A172 (cell line): ENCODE measurements at regions not wholly inside any gene's neighbourhood (a gene's known extent, or its start where the extent isn't known, plus 50 kb on each side); places are given as distances from the start of the nearest gene placed in this dataset.

Experiments
- DNase-seq: peaks from one replicate; pipeline ENCODE4 v3.0.0-alpha.2; 2015; ENCODE audit warnings: low spot score

- DNase-seq, result peak; percentile 42
Observed at GRCh38 chr15:70281811-70282307, 184.1 kb upstream of the TLE3 start.

GRCh38 chr15:70281261-70281810 lies 183.6 kb upstream of the TLE3 start:
- no peak for DNase-seq

DNA sequence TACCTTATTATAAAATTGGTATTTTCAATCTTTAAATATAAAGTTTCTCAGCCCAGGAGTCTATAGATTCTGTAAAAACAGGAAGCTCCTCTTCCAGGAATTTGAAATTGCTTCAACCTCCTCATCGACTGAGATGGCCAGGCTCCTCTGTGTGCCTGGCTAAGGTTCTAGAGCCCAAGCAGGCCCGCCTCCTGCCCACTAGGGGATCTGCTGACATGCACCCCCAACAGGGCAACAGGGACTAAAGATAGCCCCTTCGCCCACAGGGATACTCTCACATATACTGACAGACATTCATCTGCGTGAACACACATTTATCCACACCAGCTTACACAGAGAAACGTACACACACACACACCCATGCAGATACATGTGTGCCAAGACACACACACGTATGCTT lies 183.1 kb upstream of the TLE3 start:
- no peak for DNase-seq

DNA sequence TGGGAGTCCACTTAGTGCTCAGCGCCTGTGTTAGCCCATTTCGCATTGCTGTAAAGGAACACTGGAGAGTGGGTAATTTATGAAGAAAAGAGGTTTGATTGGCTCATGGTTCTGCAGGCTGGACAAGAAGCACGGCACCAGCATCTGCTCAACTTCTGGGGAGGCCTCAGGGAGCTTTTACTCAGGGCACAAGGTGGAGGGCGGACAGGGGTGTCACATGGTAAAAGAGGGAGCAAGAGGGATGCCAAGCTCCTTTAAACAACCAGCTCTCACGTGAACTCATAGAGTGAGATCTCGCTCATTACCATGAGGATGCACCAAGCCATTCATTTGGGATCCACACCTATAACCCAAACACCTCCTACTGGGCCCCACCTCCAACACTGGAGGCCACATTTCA lies 181.4 kb upstream of the TLE3 start:
- no peak for DNase-seq

DNA sequence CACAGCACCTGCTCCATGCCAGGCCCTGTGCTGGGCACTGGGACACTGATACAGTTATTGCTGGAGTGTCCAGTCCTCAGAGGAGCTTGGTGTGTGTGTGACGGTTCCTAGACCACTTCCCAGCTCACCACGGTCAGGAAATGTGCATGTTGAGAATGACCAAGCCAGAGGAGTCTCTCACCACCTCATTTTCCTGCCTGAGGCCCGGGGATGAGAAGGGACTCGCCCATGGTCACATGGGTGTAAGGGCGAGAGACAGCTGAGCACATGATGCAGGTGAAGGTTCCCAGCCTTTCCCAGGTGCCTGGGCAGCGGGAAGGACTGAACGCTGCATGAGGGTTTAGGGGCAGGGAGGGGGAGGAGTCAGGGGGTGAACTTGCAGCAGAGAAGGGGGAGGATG lies 180.9 kb upstream of the TLE3 start:
- DNase-seq, result no peak

GRCh38 chr15:70277556-70277955 lies 179.8 kb upstream of the TLE3 start:
- DNase-seq, result no peak

DNA sequence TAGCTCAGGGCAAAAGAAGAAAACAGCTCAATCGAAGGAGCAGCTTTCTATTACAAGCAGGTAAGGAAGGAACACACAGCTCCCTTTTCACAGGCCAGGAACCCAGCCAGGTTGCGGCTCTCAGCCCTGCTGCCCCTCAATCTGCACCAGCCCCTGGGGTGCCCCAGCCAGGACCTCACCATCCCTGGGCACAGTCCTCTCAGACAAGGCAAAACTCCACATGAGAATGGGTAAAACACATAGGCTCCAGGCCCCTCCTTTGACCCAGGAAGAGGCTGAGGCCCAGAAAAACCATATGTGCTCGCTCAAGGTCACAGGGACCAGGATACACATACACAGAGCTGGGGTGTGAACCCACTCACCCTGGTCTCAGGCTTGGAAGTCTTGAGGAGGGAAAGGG lies 178.7 kb upstream of the TLE3 start:
- DNase-seq, result no peak

- no peak for DNase-seq
Observed at GRCh38 chr15:70275461-70276138, 177.9 kb upstream of the TLE3 start.

- DNase-seq, result no peak
Observed at GRCh38 chr15:70274908-70275307, 177.2 kb upstream of the TLE3 start.

DNA sequence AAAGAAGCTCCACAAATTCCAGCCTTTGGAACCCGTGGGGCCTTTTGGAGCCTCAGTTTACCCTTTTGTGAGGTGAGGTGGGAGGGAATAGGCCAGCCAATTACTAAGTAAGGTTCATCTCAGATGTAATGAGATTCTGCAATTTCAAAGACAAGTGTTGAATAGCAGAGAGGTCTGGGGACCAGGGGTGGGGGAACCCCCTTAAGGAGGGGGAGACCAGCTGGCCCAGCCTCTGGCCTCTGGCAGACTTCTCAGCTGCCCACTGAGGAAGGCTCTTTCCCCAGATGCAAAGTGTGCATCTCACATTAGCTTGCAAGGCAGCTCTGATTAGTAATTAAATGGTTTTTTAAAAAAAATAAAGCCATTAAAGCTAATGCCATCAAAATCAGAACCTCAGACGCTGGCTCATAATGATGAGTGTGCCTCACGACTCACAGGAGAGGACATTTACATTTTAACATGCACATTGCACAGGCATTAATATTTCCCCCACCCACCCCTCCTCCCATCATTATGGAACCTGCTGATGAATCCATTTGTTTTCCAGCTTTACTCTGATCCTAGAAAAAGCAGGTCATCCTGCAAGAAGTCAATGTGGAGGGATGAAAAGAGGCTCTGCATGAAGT lies 176.7 kb upstream of the TLE3 start:
- no peak for DNase-seq

DNA sequence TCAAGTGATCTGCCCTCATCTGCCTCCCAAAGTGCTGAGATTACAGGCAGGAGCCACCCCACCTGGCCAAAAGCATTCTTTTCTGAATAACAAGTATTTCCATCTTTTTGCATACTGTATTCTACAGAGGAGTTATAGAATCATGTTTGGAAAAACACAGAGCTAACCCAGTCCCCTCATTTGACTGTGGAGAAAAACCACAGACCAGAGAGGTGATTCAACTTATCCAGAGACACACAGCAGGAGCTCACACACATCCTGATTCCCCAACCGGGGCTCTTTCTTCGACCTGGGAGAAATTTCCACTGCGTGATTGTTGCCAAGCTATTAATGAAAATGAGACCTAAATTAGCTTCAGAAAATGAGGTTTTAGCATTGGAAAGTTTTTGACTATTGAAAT lies 176.1 kb upstream of the TLE3 start:
- DNase-seq, result no peak

DNA sequence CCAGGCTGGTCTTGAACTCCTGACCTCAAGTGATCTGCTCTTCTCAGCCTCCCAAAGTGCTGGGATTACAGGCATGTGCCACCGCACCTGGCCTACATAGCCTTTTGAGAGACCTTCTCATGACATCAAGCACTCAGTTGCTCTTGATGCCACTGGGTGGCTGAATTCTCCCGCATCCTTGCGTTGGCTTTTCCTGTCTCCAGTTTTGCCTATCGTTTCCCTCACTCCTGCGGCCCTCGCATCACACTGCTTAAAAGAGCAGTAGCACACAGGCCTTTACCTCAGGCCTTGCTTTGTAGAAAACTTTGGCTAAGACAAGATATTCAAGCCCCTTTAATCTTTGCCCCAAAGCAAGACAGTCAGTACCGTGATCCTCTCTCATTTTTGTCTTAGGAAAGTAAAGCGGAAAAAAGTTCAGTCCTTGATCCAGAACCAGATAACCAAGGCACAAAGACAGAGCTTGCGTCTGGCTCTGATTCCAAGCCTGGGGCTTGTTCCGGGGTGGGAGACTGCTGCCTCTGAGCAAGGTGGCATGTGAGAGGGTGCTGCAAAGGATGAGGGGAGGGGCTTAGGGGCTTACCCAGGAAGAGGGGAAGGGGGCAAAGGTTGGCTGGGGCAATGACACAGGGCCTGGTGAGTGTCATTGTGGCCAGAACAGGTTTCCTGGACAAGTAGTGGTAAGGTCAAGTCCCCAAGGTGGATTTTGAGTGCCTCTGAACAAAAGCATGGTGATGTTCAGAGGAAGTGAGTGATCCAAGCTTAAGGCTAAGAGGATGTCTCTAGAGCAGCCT lies 175.0 kb upstream of the TLE3 start:
- DNase-seq, result no peak

- DNase-seq, result peak; percentile 96
Observed at GRCh38 chr15:70271422-70272088, 173.8 kb upstream of the TLE3 start.

DNA sequence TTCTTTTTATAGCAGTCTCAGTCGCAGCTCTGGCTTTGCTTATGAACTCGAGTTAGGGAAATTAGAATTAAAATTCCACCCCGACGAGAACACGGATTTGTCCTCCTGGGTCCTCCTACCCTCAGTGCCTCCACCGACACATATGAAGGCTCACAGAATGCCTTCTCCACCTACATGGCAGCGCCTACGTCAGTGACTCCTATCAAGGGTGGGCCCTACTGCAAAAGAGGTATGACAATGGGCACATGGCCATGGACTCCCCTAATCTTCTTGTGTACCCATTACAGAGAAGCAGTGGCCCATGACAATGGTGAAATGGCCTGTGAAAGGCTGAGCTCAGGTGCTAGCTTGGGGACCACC lies 173.0 kb upstream of the TLE3 start:
- no peak for DNase-seq

- DNase-seq, result no peak
Observed at GRCh38 chr15:70269991-70270751, 172.5 kb upstream of the TLE3 start.

GRCh38 chr15:70269311-70269911 lies 171.7 kb upstream of the TLE3 start:
- no peak for DNase-seq

GRCh38 chr15:70268698-70269251 lies 171.1 kb upstream of the TLE3 start:
- DNase-seq, result no peak

GRCh38 chr15:70267879-70268278 lies 170.2 kb upstream of the TLE3 start:
- no peak for DNase-seq

- DNase-seq, result no peak
Observed at GRCh38 chr15:70267306-70267705, 169.6 kb upstream of the TLE3 start.

DNA sequence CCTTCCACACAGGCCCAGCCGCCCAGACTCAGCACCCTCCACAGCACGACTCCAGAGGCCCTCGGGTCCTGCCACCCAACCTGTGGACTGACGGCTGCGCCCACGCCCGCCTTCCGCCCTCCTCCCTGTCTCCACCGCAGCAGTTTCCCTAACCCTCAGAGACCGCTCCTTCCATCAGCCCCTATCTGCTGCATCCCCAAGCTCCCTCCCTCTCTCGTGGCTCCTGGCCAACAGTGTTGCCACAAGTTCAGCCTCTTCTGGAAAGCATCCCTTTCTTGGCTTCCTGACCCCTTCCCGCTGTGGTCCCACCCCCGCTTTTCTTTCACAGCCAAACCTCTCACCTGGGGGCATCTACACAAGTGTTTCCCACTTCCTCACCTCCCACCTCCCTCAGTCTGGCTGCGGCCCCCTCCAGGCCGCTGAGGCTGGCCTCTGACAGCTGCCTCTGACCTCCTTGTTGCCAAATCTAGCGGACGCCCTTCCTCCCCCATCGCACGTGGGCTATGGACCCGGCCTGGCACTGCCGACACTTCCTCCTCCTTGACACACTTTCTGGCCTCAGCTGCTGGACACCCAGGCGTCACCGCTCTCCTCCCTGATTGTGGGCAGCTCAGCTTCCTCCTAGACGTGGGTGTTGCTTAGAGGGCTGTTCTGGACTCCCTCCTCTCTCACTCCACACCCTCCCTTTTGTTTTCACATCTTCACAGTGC lies 168.8 kb upstream of the TLE3 start:
- DNase-seq, result no peak
